Mesothelial cell of epicardium (in vitro differentiated cells): ENCODE measurements at regions not wholly inside any gene's neighbourhood (a gene's known extent, or its start where the extent isn't known, plus 50 kb on each side); places are given as distances from the start of the nearest gene placed in this dataset.

Experiments
- DNase-seq, 2 experiments: peaks; one replicate each; pipeline ENCODE4 v3.0.0; 2021; ENCODE audit warnings: low spot score in 2 of 2; ENCODE audit not compliant: unreplicated experiment in 2 of 2
- H3K27ac Mint-ChIP-seq: 2 replicates; pipeline ENCODE4 v1.8.0; 2021; ENCODE audit warnings: mixed read lengths
- H3K27me3 Mint-ChIP-seq: 2 replicates; pipeline ENCODE4 v1.8.0; 2021; ENCODE audit warnings: low read depth, mixed read lengths
- H3K36me3 Mint-ChIP-seq: 2 replicates; pipeline ENCODE4 v1.8.0; 2021; ENCODE audit warnings: mixed read lengths
- H3K4me1 Mint-ChIP-seq: 2 replicates; pipeline ENCODE4 v1.8.0; 2021; ENCODE audit warnings: mixed read lengths
- H3K4me3 Mint-ChIP-seq: 2 replicates; pipeline ENCODE4 v1.8.0; 2021; ENCODE audit warnings: mild to moderate bottlenecking, moderate library complexity, mixed read lengths
- H3K9me3 Mint-ChIP-seq: 2 replicates; pipeline ENCODE4 v1.8.0; 2021; ENCODE audit warnings: mixed read lengths
- CTCF ChIP-seq: fragments of 200-600 bp; sonication (generic); IDR thresholded peaks from one replicate; pipeline ENCODE4 v1.5.0; 2021; ENCODE audit warnings: antibody characterized with exemption; ENCODE audit not compliant: unreplicated experiment

- Mint-ChIP-seq H3K4me1 (peaks cover 44% of the 10 kb centered on the region), H3K27me3 (no peaks in the 10 kb centered on the region), H3K9me3 (peaks cover under 1% of the 10 kb centered on the region), H3K36me3 (no peaks in the 10 kb centered on the region), H3K4me3 (no peak overlapping the region), H3K27ac (peak overlapping the region; percentile 63)
- no peak for TF ChIP-seq CTCF
- DNase-seq = no peak
Measured at GRCh38 chr10:93190372-93190771, 116.7 kb downstream of the CYP26A1 start.

GRCh38 chr10:93193906-93194305 is 120.2 kb downstream of the CYP26A1 start:
- Mint-ChIP-seq H3K4me1 (peaks cover 51% of the 10 kb centered on the region), H3K9me3 (no peaks in the 10 kb centered on the region), H3K27ac (peak overlapping the region; percentile 69), H3K36me3 (no peaks in the 10 kb centered on the region), H3K27me3 (no peaks in the 10 kb centered on the region), H3K4me3 (no peak overlapping the region)
- no peak for DNase-seq
- no peak for TF ChIP-seq CTCF

GRCh38 chr10:93198401-93199131 is 124.9 kb downstream of the CYP26A1 start:
- Mint-ChIP-seq H3K4me1 (peaks cover 40% of the 10 kb centered on the region), H3K27me3 (no peaks in the 10 kb centered on the region), H3K4me3 (peak overlapping the region; percentile 28), H3K36me3 (no peaks in the 10 kb centered on the region), H3K27ac (peak overlapping the region; percentile 94), H3K9me3 (no peaks in the 10 kb centered on the region)
- TF ChIP-seq CTCF = no peak
- no peak for DNase-seq

GRCh38 chr10:93199191-93199751 is 125.6 kb downstream of the CYP26A1 start:
- peak overlapping the region; percentile 28 for H3K4me3 Mint-ChIP-seq
- no peaks in the 10 kb centered on the region for H3K36me3 Mint-ChIP-seq
- H3K27me3 Mint-ChIP-seq = no peaks in the 10 kb centered on the region
- no peak for TF ChIP-seq CTCF
- DNase-seq = peak in 1 of 2 experiments; percentile 51
- H3K4me1 Mint-ChIP-seq = peaks cover 34% of the 10 kb centered on the region
- peak overlapping the region; percentile 94 for H3K27ac Mint-ChIP-seq
- no peaks in the 10 kb centered on the region for H3K9me3 Mint-ChIP-seq

- peaks cover 3% of the 10 kb centered on the region for H3K9me3 Mint-ChIP-seq
- DNase-seq = no peak
- no peak overlapping the region for H3K4me3 Mint-ChIP-seq
- H3K36me3 Mint-ChIP-seq = no peaks in the 10 kb centered on the region
- TF ChIP-seq CTCF = no peak
- H3K27ac Mint-ChIP-seq = no peak overlapping the region
- no peaks in the 10 kb centered on the region for H3K27me3 Mint-ChIP-seq
- peaks cover 19% of the 10 kb centered on the region for H3K4me1 Mint-ChIP-seq
Measured at GRCh38 chr10:93204494-93205485, 131.1 kb downstream of the CYP26A1 start.
